Mesenchymal stem cell (in vitro differentiated cells and primary cell): ENCODE measurements at regions not wholly inside any gene's neighbourhood (a gene's known extent, or its start where the extent isn't known, plus 50 kb on each side); places are given as distances from the start of the nearest gene placed in this dataset.
A peak's percentile ranks its signal among the peaks of the same experiment; 100 is the strongest.

Experiments used
- DNase-seq: peaks from one replicate; pipeline ENCODE4 v3.0.0-alpha.2; 2013
- H2AFZ ChIP-seq: one replicate; pipeline ENCODE4 v1.6.1; 2013; ENCODE audit warnings: low read depth, mild to moderate bottlenecking, control low read depth, inconsistent platforms, low read length, moderate library complexity
- H2AK5ac ChIP-seq: 2 replicates; pipeline ENCODE4 v1.6.1; 2013; ENCODE audit warnings: low read length, moderate library complexity, mild to moderate bottlenecking, inconsistent platforms; ENCODE audit not compliant: severe bottlenecking
- H2BK120ac ChIP-seq: one replicate; pipeline ENCODE4 v1.6.1; 2013; ENCODE audit warnings: low read depth, mild to moderate bottlenecking, inconsistent platforms, low read length, moderate library complexity
- H2BK12ac ChIP-seq, 2 experiments: one replicate each; pipeline ENCODE4 v1.6.1; 2013; ENCODE audit warnings: inconsistent platforms in 2 of 2, low read length in 2 of 2, mild to moderate bottlenecking in 2 of 2, moderate library complexity in 2 of 2, control low read depth in 1 of 2
- H2BK15ac ChIP-seq: one replicate; pipeline ENCODE4 v1.6.1; 2013; ENCODE audit warnings: mild to moderate bottlenecking, low read depth, inconsistent platforms; ENCODE audit not compliant: poor library complexity, severe bottlenecking
- H2BK5ac ChIP-seq: 2 replicates; pipeline ENCODE4 v1.6.1; 2013; ENCODE audit warnings: low read depth, mild to moderate bottlenecking, low read length, control low read depth, inconsistent platforms; ENCODE audit not compliant: poor library complexity, severe bottlenecking
- H3K14ac ChIP-seq, 2 experiments: one replicate each; pipeline ENCODE4 v1.6.1; 2013; ENCODE audit warnings: inconsistent platforms in 2 of 2, low read length in 2 of 2, control low read depth in 1 of 2, mild to moderate bottlenecking in 1 of 2, moderate library complexity in 1 of 2
- H3K18ac ChIP-seq, 2 experiments: one replicate each; pipeline ENCODE4 v1.6.1; 2013; ENCODE audit warnings: inconsistent platforms in 2 of 2, low read length in 2 of 2, control low read depth in 1 of 2, low read depth in 1 of 2, mild to moderate bottlenecking in 1 of 2
- H3K23ac ChIP-seq, 2 experiments: one replicate each; pipeline ENCODE4 v1.6.1; 2013; ENCODE audit warnings: inconsistent platforms in 2 of 2, low read length in 2 of 2, mild to moderate bottlenecking in 2 of 2, moderate library complexity in 2 of 2, control low read depth in 1 of 2
- H3K27ac ChIP-seq: 2 replicates; pipeline ENCODE4 v1.5.1; 2013; ENCODE audit warnings: mild to moderate bottlenecking, moderate library complexity, low read length, control low read depth, inconsistent platforms; ENCODE audit not compliant: poor library complexity, severe bottlenecking
- H3K27me3 ChIP-seq, 2 experiments: 2 replicates each; pipeline versions ENCODE4 v1.6.1 to v1.7.0; 2013; ENCODE audit warnings: low read length in 2 of 2, mild to moderate bottlenecking in 2 of 2, moderate library complexity in 2 of 2, control low read depth in 1 of 2, inconsistent platforms in 1 of 2; ENCODE audit not compliant: control insufficient read depth in 1 of 2, insufficient read depth in 1 of 2
- H3K36me3 ChIP-seq, 2 experiments: 2 replicates each; pipeline versions ENCODE4 v1.6.1 to v1.7.0; 2013; ENCODE audit warnings: low read length in 2 of 2, control low read depth in 1 of 2, inconsistent platforms in 1 of 2, low read depth in 1 of 2, mild to moderate bottlenecking in 1 of 2; ENCODE audit not compliant: insufficient read depth in 2 of 2, control insufficient read depth in 1 of 2
- H3K4ac ChIP-seq, 2 experiments: one replicate each; pipeline ENCODE4 v1.6.1; 2013; ENCODE audit warnings: inconsistent platforms in 2 of 2, low read length in 2 of 2, mild to moderate bottlenecking in 2 of 2, moderate library complexity in 2 of 2, control low read depth in 1 of 2, low read depth in 1 of 2
- H3K4me1 ChIP-seq: 2 replicates; pipeline ENCODE4 v1.6.1; 2013; ENCODE audit warnings: low read depth, low read length, control low read depth; ENCODE audit not compliant: control insufficient read depth, insufficient read depth
- H3K4me2 ChIP-seq: 2 replicates; pipeline ENCODE4 v1.6.1; 2013; ENCODE audit warnings: low read length, mild to moderate bottlenecking, inconsistent platforms; ENCODE audit not compliant: poor library complexity, severe bottlenecking
- H3K4me3 ChIP-seq, 2 experiments: 2 replicates each; pipeline versions ENCODE4 v1.5.1 to v1.7.0; 2013; ENCODE audit warnings: low read length in 2 of 2, mild to moderate bottlenecking in 2 of 2, control low read depth in 1 of 2, low read depth in 1 of 2; ENCODE audit not compliant: insufficient read depth in 1 of 2
- H3K79me1 ChIP-seq: replicated peaks from 2 replicates; pipeline ENCODE4 v1.6.1; 2013; ENCODE audit warnings: mild to moderate bottlenecking, control low read depth, low read length, inconsistent platforms; ENCODE audit not compliant: poor library complexity, severe bottlenecking
- H3K9ac ChIP-seq: 2 replicates; pipeline ENCODE4 v1.7.0; 2013; ENCODE audit warnings: mild to moderate bottlenecking, low read length, moderate library complexity
- H3K9me3 ChIP-seq: 2 replicates; pipeline ENCODE4 v1.7.0; 2013; ENCODE audit warnings: mild to moderate bottlenecking, low read length; ENCODE audit not compliant: control insufficient read depth
- H4K8ac ChIP-seq: one replicate; pipeline ENCODE4 v1.6.1; 2013; ENCODE audit warnings: inconsistent platforms, mild to moderate bottlenecking, low read length, moderate library complexity
- H4K91ac ChIP-seq: one replicate; pipeline ENCODE4 v1.6.1; 2013; ENCODE audit warnings: mild to moderate bottlenecking, low read length, inconsistent platforms
- WGBS: methylation state at CpG from one replicate; pipeline ENCODE4 v1.1.7; 2013; ENCODE audit warnings: mixed read lengths; 5-methylcytosine and 5-hydroxymethylcytosine counted together

- DNase-seq = peak; percentile 72
- Histone ChIP-seq H3K4ac (peak overlapping the region in 1 of 2 experiments; percentile 20), H3K14ac (no peak overlapping the region), H2BK5ac (no peak overlapping the region), H3K18ac (peak overlapping the region in 1 of 2 experiments; percentile 73), H2BK120ac (peak overlapping the region; percentile 1), H4K8ac (no peak overlapping the region), H3K27me3 (no peaks in the 10 kb centered on the region), H3K4me3 (peak overlapping the region in 1 of 2 experiments; percentile 82), H2AFZ (no peak overlapping the region), H3K36me3 (peaks cover 6 to 21% of the 10 kb centered on the region in 2 experiments), H3K27ac (peak overlapping the region; percentile 66), H3K4me1 (peaks cover 9% of the 10 kb centered on the region), H3K4me2 (peak overlapping the region; percentile 63), H3K9me3 (no peaks in the 10 kb centered on the region), H4K91ac (no peak overlapping the region), H3K79me1 (no peaks in the 10 kb centered on the region), H2AK5ac (peak overlapping the region; percentile 49), H2BK12ac (no peak overlapping the region), H2BK15ac (no peak overlapping the region), H3K23ac (no peak overlapping the region), H3K9ac (peak overlapping the region; percentile 89)
- WGBS = 25% methylated on average over 4 of the region's 4 CpGs
Measured at GRCh38 chr6:56849896-56850295, 105.0 kb upstream of the BEND6 start.

DNA sequence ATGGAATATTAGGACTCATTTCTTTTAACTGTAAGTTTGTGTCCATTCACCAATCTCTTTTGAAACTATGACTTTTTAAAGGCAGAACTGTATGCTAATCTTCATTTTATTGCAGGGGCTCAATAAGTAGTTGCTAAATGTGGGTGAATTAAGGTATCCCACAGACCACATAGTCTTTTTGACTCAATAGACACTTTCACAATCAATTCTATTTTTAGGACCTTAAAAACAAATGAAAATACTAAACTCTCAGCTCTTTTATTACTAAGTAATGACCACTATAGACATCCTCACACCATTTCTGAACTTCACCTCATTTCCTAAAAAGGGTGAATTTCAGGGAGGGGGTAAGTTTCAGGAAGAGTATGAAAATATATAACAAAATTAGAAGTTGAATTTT, 106.8 kb upstream of the BEND6 start:
- H3K36me3 ChIP-seq = peaks cover 6 to 19% of the 10 kb centered on the region in 2 experiments
- H2BK15ac ChIP-seq = no peak overlapping the region
- no peak overlapping the region for H2AK5ac ChIP-seq
- H3K4me2 ChIP-seq = no peak overlapping the region
- no peak overlapping the region for H4K91ac ChIP-seq
- no peak overlapping the region for H3K4ac ChIP-seq
- no peak overlapping the region for H2BK5ac ChIP-seq
- H3K27ac ChIP-seq = no peak overlapping the region
- peaks cover 14% of the 10 kb centered on the region for H3K4me1 ChIP-seq
- H3K18ac ChIP-seq = no peak overlapping the region
- no peak overlapping the region for H3K23ac ChIP-seq
- no peaks in the 10 kb centered on the region for H3K27me3 ChIP-seq
- no peak overlapping the region for H3K4me3 ChIP-seq
- no peaks in the 10 kb centered on the region for H3K79me1 ChIP-seq
- H2BK120ac ChIP-seq = no peak overlapping the region
- no peak overlapping the region for H3K14ac ChIP-seq
- H3K9ac ChIP-seq = no peak overlapping the region
- DNase-seq = no peak
- no peaks in the 10 kb centered on the region for H3K9me3 ChIP-seq
- H4K8ac ChIP-seq = no peak overlapping the region
- no peak overlapping the region for H2BK12ac ChIP-seq
- no peak overlapping the region for H2AFZ ChIP-seq

- Histone ChIP-seq H2AK5ac (no peak overlapping the region), H3K4me1 (peaks cover 15% of the 10 kb centered on the region), H3K9me3 (no peaks in the 10 kb centered on the region), H3K4me3 (no peak overlapping the region), H3K4ac (no peak overlapping the region), H2BK12ac (no peak overlapping the region), H3K27me3 (no peaks in the 10 kb centered on the region), H3K27ac (peak overlapping the region; percentile 1), H3K4me2 (no peak overlapping the region), H3K14ac (no peak overlapping the region), H3K79me1 (no peaks in the 10 kb centered on the region), H3K18ac (no peak overlapping the region), H4K91ac (no peak overlapping the region), H2BK15ac (no peak overlapping the region), H2BK5ac (no peak overlapping the region), H2BK120ac (no peak overlapping the region), H3K9ac (no peak overlapping the region), H3K36me3 (peaks cover 6 to 14% of the 10 kb centered on the region in 2 experiments), H4K8ac (no peak overlapping the region), H3K23ac (no peak overlapping the region), H2AFZ (no peak overlapping the region)
- WGBS = 78% methylated on average over 2 of the region's 3 CpGs
- no peak for DNase-seq
Measured at GRCh38 chr6:56845032-56845431, 109.9 kb upstream of the BEND6 start.

- H2BK12ac ChIP-seq = peak overlapping the region in 1 of 2 experiments; percentile 32
- peak overlapping the region; percentile 91 for H3K9ac ChIP-seq
- H3K9me3 ChIP-seq = no peaks in the 10 kb centered on the region
- peak overlapping the region in 1 of 2 experiments; percentile 38 for H3K14ac ChIP-seq
- H4K91ac ChIP-seq = peak overlapping the region; percentile 76
- peak overlapping the region in 1 of 2 experiments; percentile 44 for H3K4ac ChIP-seq
- H4K8ac ChIP-seq = no peak overlapping the region
- peak; percentile 87 for DNase-seq
- H2BK15ac ChIP-seq = peak overlapping the region; percentile 78
- H3K4me2 ChIP-seq = peak overlapping the region; percentile 72
- H3K18ac ChIP-seq = peak overlapping the region; percentile 89 to 93
- no peak overlapping the region for H2BK5ac ChIP-seq
- H3K79me1 ChIP-seq = no peaks in the 10 kb centered on the region
- WGBS = under 1% methylated on average over 37 of the region's 87 CpGs
- peak overlapping the region; percentile 63 for H3K27ac ChIP-seq
- peaks cover 9% of the 10 kb centered on the region for H3K4me1 ChIP-seq
- peak overlapping the region; percentile 60 for H2AFZ ChIP-seq
- H3K27me3 ChIP-seq = no peaks in the 10 kb centered on the region
- no peak overlapping the region for H2AK5ac ChIP-seq
- H3K4me3 ChIP-seq = peak overlapping the region; percentile 74 to 89
- peaks cover 6 to 11% of the 10 kb centered on the region in 2 experiments for H3K36me3 ChIP-seq
- H3K23ac ChIP-seq = peak overlapping the region in 1 of 2 experiments; percentile 84
- peak overlapping the region; percentile 78 for H2BK120ac ChIP-seq
Measured at GRCh38 chr6:56843476-56844349, 111.2 kb upstream of the BEND6 start.
